ENCODE measurements at regions not wholly inside any gene's neighbourhood (a gene's known extent, or its start where the extent isn't known, plus 50 kb on each side); places are given as distances from the start of the nearest gene placed in this dataset.

DNA sequence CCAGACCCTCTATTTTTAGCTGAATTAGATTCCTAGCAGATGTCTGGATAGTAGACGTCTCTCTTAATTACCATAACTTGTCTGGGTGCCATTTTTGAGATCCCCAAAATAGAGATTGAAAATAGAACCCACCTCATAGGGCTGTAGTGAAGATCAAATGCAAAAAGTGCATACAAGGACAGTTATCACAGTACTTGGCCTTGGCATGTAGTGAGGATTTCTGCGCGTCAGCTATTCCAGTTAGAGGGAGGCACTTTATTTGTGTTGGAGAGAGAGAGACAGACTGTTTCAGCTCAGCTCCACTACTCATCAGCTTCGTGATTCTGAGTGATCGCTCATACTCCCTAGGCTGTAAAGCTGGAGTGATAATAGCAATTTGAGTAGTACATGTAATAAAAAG, 59.6 kb upstream of the CDH13 start:
- DNase-seq: no peak

GRCh38 chr16:82563401-82563800, 63.4 kb upstream of the CDH13 start:
- no peak for DNase-seq

- no peak for DNase-seq
Measured at GRCh38 chr16:82562183-82562683, 64.5 kb upstream of the CDH13 start.

GRCh38 chr16:82560805-82561325, 65.9 kb upstream of the CDH13 start:
- no peak for DNase-seq

- peak; percentile 65 for DNase-seq
Measured at GRCh38 chr16:82544378-82545160, 82.2 kb upstream of the CDH13 start.

- DNase-seq: no peak
Measured at GRCh38 chr16:82542714-82543113, 84.1 kb upstream of the CDH13 start.

- no peak for DNase-seq
Measured at GRCh38 chr16:82541103-82541502, 85.7 kb upstream of the CDH13 start.

DNA sequence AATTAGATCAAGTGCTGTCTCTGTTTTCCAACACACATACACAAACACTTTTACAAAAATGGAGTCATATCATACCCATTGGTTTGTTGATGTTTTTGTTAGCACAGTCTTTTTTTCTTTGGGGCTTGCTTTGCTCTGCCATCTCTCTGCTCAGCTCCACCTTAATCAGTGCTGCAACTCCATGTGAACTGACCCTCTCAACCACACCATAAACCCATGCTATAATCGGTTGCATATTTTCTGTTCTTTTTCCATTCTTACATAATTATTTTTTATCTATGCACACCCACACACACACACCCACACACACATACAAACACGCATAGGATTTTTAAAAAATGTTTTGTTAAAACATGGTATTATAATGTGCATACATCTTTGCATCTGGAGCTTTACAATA, 91.0 kb upstream of the CDH13 start:
- DNase-seq: no peak

DNA sequence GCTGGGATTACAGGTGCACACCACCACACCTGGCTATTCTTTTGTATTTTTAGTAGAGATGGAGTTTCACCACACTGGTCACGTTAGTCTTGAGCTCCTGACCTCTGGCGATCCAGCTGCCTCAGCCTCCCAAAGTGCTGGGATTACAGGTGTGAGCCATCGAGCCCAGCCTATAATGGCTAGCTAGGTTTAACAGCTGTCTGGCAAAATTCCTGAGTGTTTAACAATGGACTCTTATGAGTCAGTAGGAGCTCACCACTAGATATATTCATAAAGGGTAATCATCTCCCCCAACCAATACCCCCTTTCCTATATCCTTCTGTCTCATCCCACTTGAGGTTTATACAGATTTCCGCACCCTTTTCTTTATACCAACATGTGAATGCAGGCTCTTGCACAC, 91.5 kb upstream of the CDH13 start:
- no peak for DNase-seq

- DNase-seq: no peak
Measured at GRCh38 chr16:82533189-82533588, 93.6 kb upstream of the CDH13 start.

DNA sequence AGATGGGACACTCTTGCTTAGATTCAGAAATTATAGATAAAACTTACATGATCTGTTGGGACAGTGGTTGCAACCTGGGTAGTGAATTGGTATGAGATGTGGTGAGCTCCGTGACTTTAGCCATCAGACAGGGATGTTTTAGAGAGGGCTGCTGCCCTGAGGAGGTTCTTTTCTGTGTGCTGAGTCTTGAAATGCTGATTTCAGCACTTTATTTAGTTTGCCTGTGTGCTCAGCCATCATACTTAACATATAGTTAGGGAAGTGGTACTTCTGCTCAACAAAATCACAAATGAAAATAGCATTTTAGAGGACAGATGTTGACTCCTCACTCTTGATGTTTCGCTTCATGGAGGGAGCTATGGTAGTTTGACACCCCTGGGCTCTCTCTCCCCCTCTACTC, 95.9 kb upstream of the CDH13 start:
- DNase-seq: no peak

DNA sequence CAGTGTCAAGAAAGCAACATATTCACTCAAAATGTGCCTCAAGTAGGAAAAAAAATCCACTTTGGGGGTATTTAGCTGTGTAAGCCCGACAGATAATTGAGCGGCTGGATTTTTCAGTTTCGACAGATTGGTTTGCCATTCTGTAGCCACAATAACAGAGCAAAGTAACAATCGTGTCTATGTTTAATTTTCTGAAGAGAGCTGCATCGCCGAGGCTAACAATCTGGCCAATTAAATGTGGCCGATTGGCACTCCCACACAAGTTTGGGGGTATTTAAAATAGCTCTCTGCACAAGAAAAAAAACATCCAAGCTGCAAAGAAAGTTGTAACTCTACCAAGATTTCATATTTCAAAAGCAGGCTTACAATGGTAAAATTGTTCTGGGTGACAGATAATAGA, 99.7 kb upstream of the CDH13 start:
- DNase-seq: no peak

- DNase-seq: no peak
Measured at GRCh38 chr16:82524976-82525375, 101.8 kb upstream of the CDH13 start.

DNA sequence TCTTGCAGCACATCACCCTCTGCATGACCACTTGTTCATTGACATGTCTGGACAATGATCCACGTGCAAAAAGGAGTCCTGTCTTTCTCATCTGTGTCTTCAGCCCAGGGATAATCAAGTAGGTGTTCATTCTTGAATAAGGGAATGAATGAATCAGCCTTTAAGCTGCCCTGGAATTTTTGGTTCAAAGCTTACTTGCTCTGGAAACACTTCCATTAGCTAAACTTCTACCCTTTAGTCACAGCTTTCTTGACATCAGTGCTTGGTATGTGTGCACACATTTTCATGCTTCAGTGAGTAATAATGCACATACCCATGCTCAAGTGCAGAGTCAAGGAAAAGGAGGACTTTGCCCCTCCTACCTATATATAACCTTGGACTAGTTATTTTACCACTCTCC, 103.0 kb upstream of the CDH13 start:
- DNase-seq: no peak

GRCh38 chr16:82522026-82522425, 104.7 kb upstream of the CDH13 start:
- DNase-seq: no peak

GRCh38 chr16:82518811-82519210, 108.0 kb upstream of the CDH13 start:
- no peak for DNase-seq

- no peak for DNase-seq
Measured at GRCh38 chr16:82514262-82514661, 112.5 kb upstream of the CDH13 start.

DNA sequence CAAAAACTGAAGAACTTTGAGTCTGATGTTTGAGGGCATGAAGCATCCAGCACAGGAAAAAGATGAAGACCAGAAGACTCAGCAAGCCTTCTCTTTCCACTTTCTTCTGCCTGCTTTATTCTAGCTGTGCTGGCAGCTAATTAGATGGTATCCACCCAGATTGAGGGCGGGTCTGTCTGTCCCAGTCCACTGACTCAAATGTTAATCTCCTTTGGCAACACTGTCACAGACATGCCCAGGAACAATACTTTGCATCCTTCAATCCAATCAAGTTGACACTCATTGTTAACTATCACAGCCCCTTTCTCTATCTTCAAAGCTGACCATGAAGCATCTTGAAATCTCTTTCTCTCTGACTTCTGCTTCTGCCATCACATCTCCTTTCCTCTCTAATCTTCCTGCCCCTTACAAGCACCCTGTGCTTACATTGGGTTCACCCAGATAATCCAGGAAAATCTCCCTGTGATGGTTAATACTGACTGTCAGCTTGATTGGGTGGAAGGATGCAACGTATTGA, 115.9 kb upstream of the CDH13 start:
- peak; percentile 51 for DNase-seq

DNA sequence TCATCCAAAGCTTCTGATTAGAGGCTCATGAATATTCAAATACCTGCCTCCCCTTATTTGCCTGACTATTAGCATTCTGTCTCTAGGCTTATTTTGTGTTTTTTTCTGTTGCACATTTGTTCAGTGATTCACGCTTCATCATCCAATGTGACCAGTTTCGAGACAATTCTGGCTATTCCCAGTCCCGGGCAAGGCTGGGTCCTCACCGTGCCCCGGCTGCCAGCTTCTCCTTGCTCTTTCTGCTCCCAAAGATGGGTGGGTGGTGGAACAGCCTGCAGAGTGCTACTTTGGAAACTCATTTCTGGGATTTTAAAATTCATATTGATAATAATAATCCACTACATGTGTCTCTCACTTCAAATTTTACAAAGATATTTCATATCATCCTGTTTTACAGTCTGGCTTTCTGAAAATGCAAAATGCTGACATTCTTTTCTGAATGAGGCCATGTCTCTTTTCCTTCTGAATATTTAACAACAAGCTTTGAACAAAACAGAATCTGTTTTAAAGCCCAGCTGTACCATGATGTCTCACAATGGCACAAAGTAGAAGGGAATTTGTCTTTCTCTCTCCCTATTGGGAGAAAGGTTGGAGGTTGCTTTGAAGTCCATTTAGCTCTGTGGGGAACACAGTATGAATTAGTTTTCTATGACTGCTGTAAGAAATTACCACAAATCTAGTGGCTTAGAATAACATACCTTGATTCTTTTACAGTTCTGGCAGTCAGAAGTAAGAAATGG, 116.9 kb upstream of the CDH13 start:
- no peak for DNase-seq

DNA sequence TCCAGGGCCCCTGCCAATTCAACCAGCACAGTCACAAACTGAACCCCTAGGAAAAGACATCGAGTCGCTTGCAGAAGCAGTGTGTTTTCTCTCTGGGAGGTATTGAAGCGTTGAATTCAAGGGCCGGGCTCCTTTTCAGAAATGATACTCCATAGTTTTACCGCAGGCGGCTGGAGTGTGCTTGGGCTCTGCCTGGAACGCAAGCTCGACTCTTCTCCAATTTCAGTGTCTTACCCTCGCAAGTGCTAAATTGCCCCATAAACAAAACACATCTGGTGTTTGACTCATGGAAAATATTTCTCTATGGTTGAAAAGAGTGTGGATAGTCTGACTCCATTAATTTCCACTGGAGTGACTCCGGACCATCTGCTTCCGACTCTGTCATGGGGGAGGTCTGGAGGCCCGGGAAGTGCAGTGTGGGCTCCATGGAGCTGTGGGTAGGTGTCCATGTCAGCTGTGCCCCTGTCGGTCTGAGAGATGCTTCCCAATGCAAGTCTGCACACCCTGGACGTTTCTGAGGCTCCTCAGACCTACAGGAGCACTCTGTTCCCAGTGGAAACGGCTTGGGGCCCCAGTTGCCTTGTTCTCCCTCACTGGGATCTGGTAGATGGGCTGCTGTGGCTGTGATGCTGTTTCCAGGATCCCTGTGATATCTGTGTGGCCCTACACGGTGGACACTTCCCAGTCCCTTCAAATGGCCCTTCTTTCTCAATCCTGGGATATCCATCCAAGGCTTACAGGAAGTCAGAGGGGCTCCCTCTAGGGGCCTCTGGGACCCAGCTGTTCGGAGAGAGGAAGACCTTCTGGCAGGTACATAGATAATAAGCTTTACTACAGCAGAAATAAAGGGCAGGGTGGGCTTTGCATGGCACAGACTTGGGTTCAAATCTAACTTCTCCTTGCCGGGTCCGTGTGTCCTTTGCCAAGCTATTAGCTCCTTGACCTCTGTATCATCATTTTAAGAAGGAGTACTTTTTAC, 119.8 kb upstream of the CDH13 start:
- DNase-seq: no peak

GRCh38 chr16:82504836-82505235, 121.9 kb upstream of the CDH13 start:
- DNase-seq: no peak

GRCh38 chr16:82499302-82499701, 127.5 kb upstream of the CDH13 start:
- DNase-seq: no peak

DNA sequence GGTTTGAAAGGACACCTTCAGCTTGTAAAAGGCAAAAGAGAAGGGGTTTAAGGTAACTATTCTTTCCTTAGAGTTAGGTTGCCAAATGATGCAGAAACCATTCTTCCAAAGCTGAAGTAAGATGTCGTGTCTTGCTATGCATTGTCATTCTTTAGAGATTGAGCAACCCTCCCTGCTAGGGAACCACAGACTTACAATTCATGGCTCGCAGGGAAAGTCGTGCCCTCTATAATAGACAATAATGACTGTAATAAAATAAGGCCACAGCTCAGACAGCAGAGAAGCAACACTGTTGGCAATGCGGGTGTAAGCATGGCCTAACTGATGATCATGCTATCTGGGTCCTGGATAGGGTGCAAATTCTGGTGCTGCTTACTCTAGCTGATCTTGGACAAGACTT, 129.6 kb upstream of the CDH13 start:
- no peak for DNase-seq

Data from retina (tissue), 1 donor.